Glomerular visceral epithelial cell (primary cell): ENCODE measurements at regions not wholly inside any gene's neighbourhood (a gene's known extent, or its start where the extent isn't known, plus 50 kb on each side); places are given as distances from the start of the nearest gene placed in this dataset.

Experiments
- DNase-seq: peaks from one replicate; pipeline ENCODE4 v3.0.0-alpha.2; 2016; ENCODE audit errors: extremely low spot score

GRCh38 chr11:29781268-29781667 lies 235.6 kb downstream of the KCNA4 start:
- DNase-seq = no peak

- no peak for DNase-seq
These were observed 236.1 kb downstream of the KCNA4 start for GRCh38 chr11:29780756-29781155.

GRCh38 chr11:29773656-29774264 lies 243.1 kb downstream of the KCNA4 start:
- DNase-seq = no peak

- DNase-seq = no peak
These were observed 260.0 kb downstream of the KCNA4 start for GRCh38 chr11:29756871-29757270.

- DNase-seq = no peak
These were observed 261.4 kb downstream of the KCNA4 start for GRCh38 chr11:29755474-29755873.

- DNase-seq = no peak
These were observed 265.2 kb downstream of the KCNA4 start for GRCh38 chr11:29751618-29752017.

GRCh38 chr11:29750392-29750791 lies 266.4 kb downstream of the KCNA4 start:
- no peak for DNase-seq

- DNase-seq = no peak
These were observed 282.5 kb downstream of the KCNA4 start for GRCh38 chr11:29734287-29734686.

GRCh38 chr11:29713831-29714320 lies 303.0 kb downstream of the KCNA4 start:
- DNase-seq = no peak

- no peak for DNase-seq
These were observed 304.2 kb downstream of the KCNA4 start for GRCh38 chr11:29712616-29713015.

- DNase-seq = no peak
These were observed 308.9 kb downstream of the KCNA4 start for GRCh38 chr11:29707924-29708323.

- no peak for DNase-seq
These were observed 331.5 kb downstream of the KCNA4 start for GRCh38 chr11:29685361-29685760.

- DNase-seq = no peak
These were observed 334.0 kb downstream of the KCNA4 start for GRCh38 chr11:29682856-29683255.

- DNase-seq = no peak
These were observed 336.8 kb downstream of the KCNA4 start for GRCh38 chr11:29679996-29680395.

- DNase-seq = no peak
These were observed 339.8 kb downstream of the KCNA4 start for GRCh38 chr11:29676993-29677392.

- DNase-seq = no peak
These were observed 347.5 kb downstream of the KCNA4 start for GRCh38 chr11:29669310-29669709.

- no peak for DNase-seq
These were observed 359.1 kb downstream of the KCNA4 start for GRCh38 chr11:29657709-29658108.

- DNase-seq = no peak
These were observed 360.2 kb downstream of the KCNA4 start for GRCh38 chr11:29656597-29656996.

GRCh38 chr11:29645373-29645772 lies 371.5 kb downstream of the KCNA4 start:
- DNase-seq = no peak

- DNase-seq = no peak
These were observed 375.6 kb downstream of the KCNA4 start for GRCh38 chr11:29641201-29641600.

GRCh38 chr11:29634744-29635143 lies 382.1 kb downstream of the KCNA4 start:
- no peak for DNase-seq

GRCh38 chr11:29634244-29634643 lies 382.6 kb downstream of the KCNA4 start:
- DNase-seq = no peak

GRCh38 chr11:29629286-29629685 lies 387.5 kb downstream of the KCNA4 start:
- no peak for DNase-seq

- DNase-seq = no peak
These were observed 388.2 kb downstream of the KCNA4 start for GRCh38 chr11:29628609-29629008.
